Esophagus muscularis mucosa (tissue), 3 donors: ENCODE measurements at regions not wholly inside any gene's neighbourhood (a gene's known extent, or its start where the extent isn't known, plus 50 kb on each side); places are given as distances from the start of the nearest gene placed in this dataset.

Experiments used
- POLR2A ChIP-seq: fragments of 450-650 bp; IDR thresholded peaks from one replicate; pipeline ENCODE4 v1.6.1; 2017; ENCODE audit warnings: antibody characterized with exemption, moderate library complexity, mild to moderate bottlenecking, low read depth
- POLR2AphosphoS5 ChIP-seq, 2 donors: sonication (generic); formaldehyde crosslinking; IDR thresholded peaks; one replicate each; pipeline ENCODE4 v1.6.1; 2017; ENCODE audit warnings: antibody characterized with exemption in 2 of 2
- TF ChIP-seq, protein P1 (sequence below), 3 experiments: fragments of 200-600 bp in 2 of 3; fragments of 450-650 bp in 1 of 3; sonication (generic) in 2 of 3; IDR thresholded peaks; one replicate each; pipeline ENCODE4 v1.5.1; 2017 to 2019; ENCODE audit warnings: antibody characterized with exemption in 3 of 3, mild to moderate bottlenecking in 2 of 3, moderate library complexity in 1 of 3

DNA sequence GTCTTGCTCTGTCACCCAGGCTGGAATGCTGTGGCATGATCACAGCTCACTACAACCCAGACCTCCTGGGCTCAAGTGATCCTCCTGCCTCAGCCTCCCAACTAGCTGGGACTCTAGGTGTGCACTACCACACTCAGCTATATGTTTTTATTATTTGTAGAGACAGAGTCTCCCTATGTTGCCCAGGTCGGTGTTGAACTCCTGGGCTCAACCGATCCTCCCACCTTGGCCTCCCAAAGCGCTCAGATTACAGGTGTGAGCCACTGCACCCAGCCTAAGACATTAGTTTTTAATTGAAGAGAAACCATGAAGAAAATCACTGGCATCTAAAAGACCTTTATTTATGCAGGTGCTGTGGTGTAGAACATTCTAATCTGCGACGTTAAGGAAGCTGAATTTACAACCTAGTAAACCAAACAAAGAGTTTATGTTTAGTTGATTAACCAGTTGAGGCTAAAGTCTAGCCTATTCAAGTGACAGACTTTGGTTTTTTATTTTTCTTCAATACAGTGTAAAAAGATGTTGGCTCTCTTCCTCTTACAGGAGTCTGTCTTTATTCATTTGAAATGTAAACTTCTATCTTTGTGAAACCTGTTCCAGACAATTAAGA lies 52.5 kb upstream of the NBL1 start:
- TF ChIP-seq, protein P1, sequence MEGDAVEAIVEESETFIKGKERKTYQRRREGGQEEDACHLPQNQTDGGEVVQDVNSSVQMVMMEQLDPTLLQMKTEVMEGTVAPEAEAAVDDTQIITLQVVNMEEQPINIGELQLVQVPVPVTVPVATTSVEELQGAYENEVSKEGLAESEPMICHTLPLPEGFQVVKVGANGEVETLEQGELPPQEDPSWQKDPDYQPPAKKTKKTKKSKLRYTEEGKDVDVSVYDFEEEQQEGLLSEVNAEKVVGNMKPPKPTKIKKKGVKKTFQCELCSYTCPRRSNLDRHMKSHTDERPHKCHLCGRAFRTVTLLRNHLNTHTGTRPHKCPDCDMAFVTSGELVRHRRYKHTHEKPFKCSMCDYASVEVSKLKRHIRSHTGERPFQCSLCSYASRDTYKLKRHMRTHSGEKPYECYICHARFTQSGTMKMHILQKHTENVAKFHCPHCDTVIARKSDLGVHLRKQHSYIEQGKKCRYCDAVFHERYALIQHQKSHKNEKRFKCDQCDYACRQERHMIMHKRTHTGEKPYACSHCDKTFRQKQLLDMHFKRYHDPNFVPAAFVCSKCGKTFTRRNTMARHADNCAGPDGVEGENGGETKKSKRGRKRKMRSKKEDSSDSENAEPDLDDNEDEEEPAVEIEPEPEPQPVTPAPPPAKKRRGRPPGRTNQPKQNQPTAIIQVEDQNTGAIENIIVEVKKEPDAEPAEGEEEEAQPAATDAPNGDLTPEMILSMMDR (IDR thresholded peaks at IDR 0.05): no peak
- TF ChIP-seq POLR2A: no peak
- no peak for TF ChIP-seq POLR2AphosphoS5 (IDR thresholded peaks at IDR 0.05)
